LNCAP (cell line): ENCODE measurements at regions not wholly inside any gene's neighbourhood (a gene's known extent, or its start where the extent isn't known, plus 50 kb on each side); places are given as distances from the start of the nearest gene placed in this dataset.

ENCODE experiments used
- CTCF ChIP-seq: fragments of 450-650 bp; IDR thresholded peaks from 2 replicates; pipeline ENCODE4 v1.5.1; 2017; ENCODE audit warnings: mild to moderate bottlenecking

GRCh38 chr1:157240495-157241184, 102.4 kb upstream of the ETV3 start:
- no peak for TF ChIP-seq CTCF

- no peak for TF ChIP-seq CTCF
Measured at GRCh38 chr1:157239936-157240335, 101.7 kb upstream of the ETV3 start.

- TF ChIP-seq CTCF, result no peak
Measured at GRCh38 chr1:157238585-157238984, 100.4 kb upstream of the ETV3 start.

- TF ChIP-seq CTCF, result no peak
Measured at GRCh38 chr1:157237981-157238380, 99.8 kb upstream of the ETV3 start.

- no peak for TF ChIP-seq CTCF
Measured at GRCh38 chr1:157237522-157237921, 99.3 kb upstream of the ETV3 start.

GRCh38 chr1:157236072-157236471, 97.9 kb upstream of the ETV3 start:
- no peak for TF ChIP-seq CTCF

GRCh38 chr1:157235307-157235706, 97.1 kb upstream of the ETV3 start:
- TF ChIP-seq CTCF, result no peak
